Adrenal gland (tissue), 5 donors: ENCODE measurements at regions not wholly inside any gene's neighbourhood (a gene's known extent, or its start where the extent isn't known, plus 50 kb on each side); places are given as distances from the start of the nearest gene placed in this dataset.

ENCODE experiments used
- CTCF ChIP-seq, 6 experiments: fragments of 450-650 bp in 4 of 6; fragments of 200-600 bp in 2 of 6; sonication (generic) in 1 of 6; IDR thresholded peaks; 1 replicate in 5 of 6; 2 replicates in 1 of 6; pipeline versions ENCODE4 v1.5.1 to v1.8.0; 2016 to 2021; ENCODE audit warnings: antibody characterized with exemption in 6 of 6, mild to moderate bottlenecking in 2 of 6, moderate library complexity in 1 of 6
- POLR2A ChIP-seq, 2 donors: fragments of 450-650 bp; IDR thresholded peaks; one replicate each; pipeline ENCODE4 v1.6.1; 2017; ENCODE audit warnings: antibody characterized with exemption in 2 of 2, mild to moderate bottlenecking in 2 of 2, moderate library complexity in 1 of 2
- donor health status: DM: no; HTN: no; CAD: no.

- no peak for TF ChIP-seq CTCF (IDR thresholded peaks at IDR 0.05)
- no peak for TF ChIP-seq POLR2A (IDR thresholded peaks at IDR 0.05)
Measured at GRCh38 chr9:129414993-129415941, 205.6 kb downstream of the C9orf50 start.
